Activated CD4-positive, alpha-beta T cell treated with anti-CD3 and anti-CD28 coated beads, Interleukin-2, Interleukin-6, amounts not matched to agents 100 ng/mL and 50 ng/mL, durations not matched to agents 16 hours and 8 hours (primary cell): ENCODE measurements at regions not wholly inside any gene's neighbourhood (a gene's known extent, or its start where the extent isn't known, plus 50 kb on each side); places are given as distances from the start of the nearest gene placed in this dataset.

Experiments
- DNase-seq: peaks from one replicate; pipeline ENCODE4 v3.0.0-alpha.2; 2020

DNA sequence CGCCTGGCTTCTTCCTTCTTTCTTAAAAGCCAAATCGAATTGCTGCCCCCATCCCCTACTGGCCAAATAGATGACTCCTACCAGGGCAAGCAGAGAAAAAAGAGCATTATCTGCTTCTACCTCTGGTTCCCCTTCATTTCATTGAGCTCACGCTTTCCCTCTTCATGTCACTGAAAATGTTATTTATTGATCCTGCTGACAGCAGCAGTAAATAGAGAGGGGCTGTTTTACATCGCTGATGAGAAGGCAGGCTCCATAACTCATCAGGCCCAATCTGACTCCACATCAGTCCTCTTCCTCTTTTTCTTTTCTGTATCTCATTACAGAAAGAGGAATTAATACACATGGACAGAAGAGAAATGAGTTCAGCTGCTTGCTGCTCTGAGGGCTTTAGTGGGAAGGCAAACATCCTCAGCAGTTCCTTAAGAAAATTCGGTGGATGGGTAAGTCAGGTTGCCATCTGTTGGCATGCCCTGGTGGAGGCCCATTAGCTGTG lies 904.1 kb downstream of the KCNMA1 start:
- DNase-seq: no peak

- DNase-seq: no peak
Observed at GRCh38 chr10:76732306-76732705, 905.3 kb downstream of the KCNMA1 start.

DNA sequence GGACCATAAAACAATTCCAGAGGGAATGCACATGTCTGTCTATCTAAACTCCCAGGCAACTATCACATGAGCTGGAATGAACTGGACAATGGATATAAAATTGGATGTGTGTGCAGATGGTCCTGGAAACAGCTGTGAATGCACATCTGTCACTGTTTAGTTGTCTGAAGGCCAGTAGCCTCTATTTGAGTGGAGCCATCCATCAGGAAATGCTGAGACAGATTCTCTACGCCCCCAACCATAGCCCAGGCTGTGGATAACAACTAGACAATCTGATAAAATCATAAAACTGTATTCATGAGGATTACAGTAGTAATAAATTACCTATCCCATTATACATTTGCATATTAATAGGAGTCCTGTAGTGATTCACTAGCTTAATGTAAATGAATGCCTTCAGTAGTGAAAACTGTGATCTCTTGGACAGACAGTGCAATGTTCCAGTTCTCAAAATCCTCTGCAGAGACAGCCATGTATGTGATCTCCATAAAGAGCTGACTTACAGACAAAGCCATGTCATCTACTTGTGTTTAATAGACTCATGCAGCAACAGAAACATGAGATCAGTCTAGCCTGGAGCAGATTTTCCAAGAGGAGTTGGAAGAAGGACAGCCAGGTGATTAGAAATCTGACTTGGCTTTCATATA lies 907.6 kb downstream of the KCNMA1 start:
- DNase-seq: no peak

GRCh38 chr10:76729346-76729745 lies 908.3 kb downstream of the KCNMA1 start:
- DNase-seq: no peak

DNA sequence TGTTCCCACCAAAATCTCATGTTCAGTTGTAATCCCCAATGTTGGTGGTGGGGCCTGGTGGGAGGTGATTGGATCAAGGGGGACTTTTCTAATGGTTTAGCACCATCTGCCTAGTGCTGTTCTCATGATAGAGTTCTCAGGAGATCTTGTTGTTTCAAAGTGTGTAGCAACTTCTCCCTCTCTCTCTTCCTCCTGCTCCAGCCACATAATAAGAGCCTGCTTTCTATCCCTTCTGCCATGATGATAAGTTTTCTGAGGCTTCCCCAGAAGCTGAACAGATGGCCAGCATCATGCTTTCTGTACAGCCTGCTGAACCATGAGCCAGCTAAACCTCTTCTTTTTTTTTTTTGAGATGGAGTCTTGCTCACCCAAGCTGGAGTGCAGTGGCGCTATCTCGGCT lies 910.6 kb downstream of the KCNMA1 start:
- DNase-seq: no peak

GRCh38 chr10:76723844-76724243 lies 913.8 kb downstream of the KCNMA1 start:
- no peak for DNase-seq

- DNase-seq: no peak
Observed at GRCh38 chr10:76721891-76722505, 915.6 kb downstream of the KCNMA1 start.

- DNase-seq: no peak
Observed at GRCh38 chr10:76719006-76719405, 918.6 kb downstream of the KCNMA1 start.

- DNase-seq: no peak
Observed at GRCh38 chr10:76717141-76717540, 920.5 kb downstream of the KCNMA1 start.

GRCh38 chr10:76711222-76711997 lies 926.2 kb downstream of the KCNMA1 start:
- DNase-seq: no peak

GRCh38 chr10:76700241-76700640 lies 937.4 kb downstream of the KCNMA1 start:
- no peak for DNase-seq

- no peak for DNase-seq
Observed at GRCh38 chr10:76697923-76698322, 939.7 kb downstream of the KCNMA1 start.

DNA sequence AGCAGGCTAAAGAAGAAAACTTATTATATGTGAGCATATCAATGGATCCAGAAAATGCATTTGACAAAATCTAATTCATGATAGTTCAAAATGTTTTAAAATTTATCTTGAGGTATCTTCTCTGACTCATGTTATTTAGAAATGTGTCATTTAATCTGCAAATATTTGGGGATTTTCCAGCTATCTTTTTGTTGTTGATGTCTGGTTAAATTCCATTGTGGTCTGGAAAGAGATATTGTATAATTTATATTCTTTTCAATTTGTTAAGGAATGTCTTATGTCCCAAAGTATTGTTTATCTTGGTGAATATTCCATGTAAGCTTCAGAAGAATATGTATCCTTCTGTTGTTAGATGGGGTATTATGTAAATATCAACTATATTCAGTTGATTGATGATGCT lies 942.5 kb downstream of the KCNMA1 start:
- DNase-seq: no peak

- DNase-seq: no peak
Observed at GRCh38 chr10:76686201-76686600, 951.4 kb downstream of the KCNMA1 start.

DNA sequence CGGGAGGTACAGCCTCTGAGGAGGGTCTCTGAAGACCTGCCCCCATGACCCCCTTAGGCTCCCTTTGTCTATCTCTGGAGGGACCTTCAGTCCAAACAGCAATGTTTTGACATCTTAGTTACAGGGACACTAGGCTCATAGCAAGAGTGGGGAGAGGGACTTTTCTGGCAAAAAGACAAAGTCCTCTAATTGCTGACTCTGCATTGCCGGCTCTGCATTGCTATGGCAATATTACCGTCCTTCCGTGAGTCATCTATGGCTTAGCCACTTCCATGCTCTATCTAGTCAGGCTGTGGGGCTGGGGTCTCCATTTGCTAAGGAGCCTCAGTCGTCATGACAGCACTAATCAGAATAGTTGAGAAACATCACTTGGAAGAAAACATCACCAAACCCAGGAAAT lies 952.6 kb downstream of the KCNMA1 start:
- no peak for DNase-seq

DNA sequence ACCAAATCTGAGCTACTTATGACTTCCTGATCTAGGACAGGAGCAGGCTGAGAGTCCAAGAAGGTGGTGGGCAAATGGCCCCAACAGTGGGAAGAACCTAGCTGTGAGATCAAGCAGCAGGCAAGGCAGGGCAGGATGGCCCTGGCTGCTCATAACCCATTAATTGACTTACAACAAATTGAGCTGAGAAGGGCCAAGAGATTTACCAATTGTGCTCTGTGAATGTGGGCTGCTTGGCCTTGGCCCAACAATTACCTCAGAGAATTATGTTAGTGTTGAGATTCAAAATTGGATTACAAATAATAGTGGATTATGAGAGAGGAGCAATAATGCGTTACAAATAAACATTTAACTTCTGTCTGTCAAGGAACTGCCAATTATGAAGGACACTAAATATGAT lies 956.5 kb downstream of the KCNMA1 start:
- no peak for DNase-seq

DNA sequence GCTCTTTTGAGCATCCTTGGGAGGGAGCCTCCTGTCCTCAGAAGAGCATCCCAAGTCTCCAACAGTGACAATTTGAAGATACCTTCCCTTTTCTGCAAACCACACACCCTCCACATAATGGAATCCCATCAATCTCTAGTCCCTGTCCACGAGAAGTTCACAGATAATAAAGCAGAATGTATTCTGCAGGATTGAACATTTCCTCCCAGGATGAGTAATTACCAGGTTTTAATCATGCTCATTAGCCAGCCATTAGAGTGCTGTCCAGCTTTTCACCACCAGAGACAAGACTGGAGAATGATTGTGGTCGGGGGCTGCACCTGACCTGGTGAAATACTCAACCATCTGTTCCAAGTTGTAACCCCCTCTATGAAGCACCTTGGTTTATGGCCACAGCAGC lies 958.6 kb downstream of the KCNMA1 start:
- DNase-seq: no peak

GRCh38 chr10:76675951-76676587 lies 961.5 kb downstream of the KCNMA1 start:
- no peak for DNase-seq

- DNase-seq: no peak
Observed at GRCh38 chr10:76675561-76675950, 962.1 kb downstream of the KCNMA1 start.

- DNase-seq: no peak
Observed at GRCh38 chr10:76667408-76668370, 969.9 kb downstream of the KCNMA1 start.

GRCh38 chr10:76666891-76667290 lies 970.7 kb downstream of the KCNMA1 start:
- no peak for DNase-seq

GRCh38 chr10:76665029-76665428 lies 972.6 kb downstream of the KCNMA1 start:
- DNase-seq: no peak
